A673 (cell line): ENCODE measurements at regions not wholly inside any gene's neighbourhood (a gene's known extent, or its start where the extent isn't known, plus 50 kb on each side); places are given as distances from the start of the nearest gene placed in this dataset.

Source experiments
- EZH2 ChIP-seq: fragments of 200-600 bp; sonication (generic); IDR thresholded peaks from 2 replicates; pipeline ENCODE4 v1.6.1; 2017; ENCODE audit warnings: borderline replicate concordance, low read depth, mild to moderate bottlenecking, mixed read lengths, antibody characterized with exemption, low read length; ENCODE audit not compliant: poor library complexity, severe bottlenecking
- TF ChIP-seq, protein P1 (sequence below): fragments of 300-800, 200-600 bp; sonication (generic); conservative IDR thresholded peaks from 2 replicates; pipeline ENCODE4 v1.5.1; 2017; ENCODE audit warnings: low read depth, mild to moderate bottlenecking, antibody characterized with exemption, low read length, moderate library complexity, mixed read lengths

DNA sequence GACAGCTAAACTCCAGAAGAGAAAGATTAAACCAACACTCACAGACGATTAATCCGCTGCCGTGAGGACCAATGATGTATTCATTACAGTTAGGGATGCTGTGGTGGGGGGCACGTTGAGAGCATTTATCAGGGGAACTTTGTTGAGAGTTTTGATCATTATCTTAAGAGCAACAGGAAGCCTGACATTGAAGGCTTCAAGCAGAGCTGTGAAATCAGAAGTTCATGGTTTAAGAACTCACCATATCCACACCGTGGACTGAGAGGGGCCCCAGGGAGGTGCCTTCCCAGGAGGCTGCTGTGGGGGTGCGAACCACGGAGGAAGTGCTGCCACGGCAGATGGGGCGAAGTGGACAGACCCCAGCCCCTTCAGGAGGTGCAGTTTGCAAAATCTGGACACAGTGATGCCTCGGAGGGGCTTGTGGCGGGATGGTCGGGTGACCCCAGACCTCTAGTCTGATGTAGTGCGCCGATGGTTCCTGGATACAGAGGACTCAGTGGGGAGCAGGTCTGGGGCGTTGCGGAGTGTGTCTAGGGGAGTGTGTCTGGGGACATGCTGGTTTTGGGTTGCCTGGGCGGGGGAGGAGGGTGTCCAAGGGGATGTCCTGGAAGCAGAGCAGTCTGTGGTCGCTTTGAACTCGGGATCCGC lies 73.0 kb downstream of the DIO3 start:
- TF ChIP-seq, protein P1, sequence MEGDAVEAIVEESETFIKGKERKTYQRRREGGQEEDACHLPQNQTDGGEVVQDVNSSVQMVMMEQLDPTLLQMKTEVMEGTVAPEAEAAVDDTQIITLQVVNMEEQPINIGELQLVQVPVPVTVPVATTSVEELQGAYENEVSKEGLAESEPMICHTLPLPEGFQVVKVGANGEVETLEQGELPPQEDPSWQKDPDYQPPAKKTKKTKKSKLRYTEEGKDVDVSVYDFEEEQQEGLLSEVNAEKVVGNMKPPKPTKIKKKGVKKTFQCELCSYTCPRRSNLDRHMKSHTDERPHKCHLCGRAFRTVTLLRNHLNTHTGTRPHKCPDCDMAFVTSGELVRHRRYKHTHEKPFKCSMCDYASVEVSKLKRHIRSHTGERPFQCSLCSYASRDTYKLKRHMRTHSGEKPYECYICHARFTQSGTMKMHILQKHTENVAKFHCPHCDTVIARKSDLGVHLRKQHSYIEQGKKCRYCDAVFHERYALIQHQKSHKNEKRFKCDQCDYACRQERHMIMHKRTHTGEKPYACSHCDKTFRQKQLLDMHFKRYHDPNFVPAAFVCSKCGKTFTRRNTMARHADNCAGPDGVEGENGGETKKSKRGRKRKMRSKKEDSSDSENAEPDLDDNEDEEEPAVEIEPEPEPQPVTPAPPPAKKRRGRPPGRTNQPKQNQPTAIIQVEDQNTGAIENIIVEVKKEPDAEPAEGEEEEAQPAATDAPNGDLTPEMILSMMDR: no peak
- no peak for TF ChIP-seq EZH2
